SK-N-MC (cell line): ENCODE measurements at regions not wholly inside any gene's neighbourhood (a gene's known extent, or its start where the extent isn't known, plus 50 kb on each side); places are given as distances from the start of the nearest gene placed in this dataset.

Source experiments
- EZH2 ChIP-seq: fragments of 200-600 bp; sonication (generic); IDR thresholded peaks from one replicate; pipeline ENCODE4 v1.6.1; 2017; ENCODE audit warnings: antibody characterized with exemption
- FOXP2 ChIP-seq: optimal IDR thresholded peaks from 2 replicates; pipeline ENCODE3; 2011; ENCODE audit warnings: mild to moderate bottlenecking, moderate library complexity; ENCODE audit not compliant: insufficient read depth; ENCODE audit errors: extremely low read length, control extremely low read depth
- POLR2AphosphoS5 ChIP-seq: IDR thresholded peaks from 2 replicates; pipeline ENCODE4 v1.6.1; 2012; ENCODE audit warnings: mild to moderate bottlenecking, low read depth, low read length, borderline replicate concordance

DNA sequence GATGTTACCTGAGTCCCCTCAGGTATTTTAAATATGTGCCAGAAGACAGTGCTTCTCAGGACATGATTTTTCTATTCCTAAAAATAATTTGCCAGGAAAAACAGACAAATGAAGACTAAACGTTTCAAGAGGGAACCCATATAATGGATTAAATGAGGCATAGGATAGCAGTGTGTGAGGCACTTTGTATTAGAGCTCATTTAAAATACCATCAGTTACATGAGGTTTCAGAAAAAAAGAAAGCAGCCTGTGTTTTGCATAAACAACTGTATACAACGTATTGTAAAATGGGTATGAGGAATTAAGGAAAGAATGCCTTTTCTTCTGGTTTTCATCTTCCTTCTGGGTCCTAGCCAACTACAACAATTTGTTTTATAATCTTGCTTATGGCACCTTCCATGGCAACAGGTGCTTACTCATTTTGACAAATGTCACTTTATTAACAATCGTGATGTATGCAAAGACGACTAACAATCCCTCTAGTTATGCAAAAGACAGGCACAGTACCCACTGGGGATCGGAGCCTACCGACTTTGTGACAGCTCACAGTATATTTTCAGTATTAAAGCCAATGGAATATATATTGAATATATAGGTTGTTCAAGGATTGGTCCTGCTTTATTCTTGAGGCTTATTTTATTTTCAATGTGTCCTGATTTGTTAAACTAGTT, 231.6 kb upstream of the ZNF717 start:
- TF ChIP-seq POLR2AphosphoS5, result no peak
- TF ChIP-seq EZH2, result no peak
- no peak for TF ChIP-seq FOXP2
